Upper lobe of left lung (tissue), 6 donors: ENCODE measurements at regions not wholly inside any gene's neighbourhood (a gene's known extent, or its start where the extent isn't known, plus 50 kb on each side); places are given as distances from the start of the nearest gene placed in this dataset.

ENCODE experiments used
- ATAC-seq, 2 donors: fragments of 200-7000 bp; cut with Tn5 transposase; one replicate each; pipeline ENCODE4 v1.9.1; 2022; ENCODE audit warnings: mild to moderate bottlenecking in 2 of 2, moderate library complexity in 2 of 2; ENCODE audit not compliant: low FRiP score in 2 of 2
- DNase-seq, 2 donors: peaks; one replicate each; pipeline ENCODE4 v3.0.0-alpha.2; 2019 to 2020
- H3K27ac ChIP-seq, 4 donors: fragments of 200-600 bp; sonication (generic); one replicate each; pipeline ENCODE4 v1.5.1; 2016 to 2019
- H3K27me3 ChIP-seq, 4 donors: fragments of 200-600 bp; sonication (generic); one replicate each; pipeline ENCODE4 v1.5.1; 2017 to 2019
- H3K36me3 ChIP-seq, 4 donors: fragments of 200-600 bp; sonication (generic); one replicate each; pipeline ENCODE4 v1.5.1; 2016 to 2019
- H3K4me1 ChIP-seq, 4 donors: fragments of 200-600 bp; sonication (generic); one replicate each; pipeline ENCODE4 v1.5.1; 2018 to 2019
- H3K4me3 ChIP-seq, 4 donors: fragments of 200-600 bp; sonication (generic); one replicate each; pipeline ENCODE4 v1.5.1; 2017 to 2019; ENCODE audit warnings: mild to moderate bottlenecking in 2 of 4, moderate library complexity in 1 of 4
- H3K9me3 ChIP-seq, 4 donors: fragments of 200-600 bp; sonication (generic); one replicate each; pipeline ENCODE4 v1.5.1; 2018 to 2019
- EP300 ChIP-seq, 4 donors: sonication (generic); formaldehyde crosslinking; IDR thresholded peaks; one replicate each; pipeline ENCODE4 v1.5.1; 2017; ENCODE audit warnings: antibody characterized with exemption in 4 of 4, control low read depth in 2 of 4
- POLR2A ChIP-seq, 4 donors: fragments of 450-650 bp; IDR thresholded peaks; one replicate each; pipeline ENCODE4 v1.5.1; 2016 to 2017; ENCODE audit warnings: antibody characterized with exemption in 4 of 4, mild to moderate bottlenecking in 2 of 4
- POLR2AphosphoS5 ChIP-seq, 2 donors: sonication (generic); formaldehyde crosslinking; IDR thresholded peaks; one replicate each; pipeline ENCODE4 v1.5.1; 2017; ENCODE audit warnings: antibody characterized with exemption in 2 of 2
- WGBS, 2 donors: methylation state at CpG; one replicate each; pipeline ENCODE4 v1.1.5; 2017 to 2018; 5-methylcytosine and 5-hydroxymethylcytosine counted together
- TF ChIP-seq, protein P1 (sequence below), 6 experiments: fragments of 450-650 bp in 4 of 6; fragments of 200-600 bp in 2 of 6; sonication (generic) in 2 of 6; IDR thresholded peaks; one replicate each; pipeline ENCODE4 v1.5.1; 2016 to 2019; ENCODE audit warnings: antibody characterized with exemption in 6 of 6
- donor health status: DM: no; HTN: no; CAD: no; lungs with moderate emphysema.
- donor health status: DM: no; HTN: yes; CAD: no; lungs with severe emphysema.

DNA sequence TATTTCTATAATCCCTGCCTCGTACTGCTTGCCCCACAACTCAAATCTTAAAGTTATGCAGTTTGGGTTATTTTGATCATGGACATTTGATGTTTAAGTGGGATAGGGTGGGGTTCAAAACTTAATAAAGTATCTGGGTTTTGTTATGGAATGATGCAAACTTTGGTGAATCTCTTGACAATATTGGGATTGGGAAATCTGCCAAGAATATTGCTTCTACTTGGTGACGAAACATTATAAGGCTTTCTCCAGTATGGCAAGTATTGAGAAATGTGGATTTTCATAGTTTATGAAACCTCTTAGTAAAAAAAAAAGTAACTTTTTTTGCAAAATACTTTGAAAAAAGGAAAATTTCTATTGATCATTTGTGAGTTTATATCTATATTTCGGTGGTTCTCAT, 130.8 kb upstream of the SFRP2 start:
- Histone ChIP-seq H3K4me1 (no peaks in the 10 kb centered on the region), H3K27me3 (no peaks in the 10 kb centered on the region), H3K9me3 (no peaks in the 10 kb centered on the region), H3K27ac (no peak overlapping the region), H3K4me3 (no peak overlapping the region), H3K36me3 (no peaks in the 10 kb centered on the region)
- WGBS, 2 donors = 77 to 86% methylated on average over 3 of the region's 3 CpGs
- DNase-seq = no peak
- TF ChIP-seq POLR2A (IDR thresholded peaks at IDR 0.05) (no peak), EP300 (IDR thresholded peaks at IDR 0.05) (no peak)
- peak in 1 of 2 donors; percentile 49 for ATAC-seq

DNA sequence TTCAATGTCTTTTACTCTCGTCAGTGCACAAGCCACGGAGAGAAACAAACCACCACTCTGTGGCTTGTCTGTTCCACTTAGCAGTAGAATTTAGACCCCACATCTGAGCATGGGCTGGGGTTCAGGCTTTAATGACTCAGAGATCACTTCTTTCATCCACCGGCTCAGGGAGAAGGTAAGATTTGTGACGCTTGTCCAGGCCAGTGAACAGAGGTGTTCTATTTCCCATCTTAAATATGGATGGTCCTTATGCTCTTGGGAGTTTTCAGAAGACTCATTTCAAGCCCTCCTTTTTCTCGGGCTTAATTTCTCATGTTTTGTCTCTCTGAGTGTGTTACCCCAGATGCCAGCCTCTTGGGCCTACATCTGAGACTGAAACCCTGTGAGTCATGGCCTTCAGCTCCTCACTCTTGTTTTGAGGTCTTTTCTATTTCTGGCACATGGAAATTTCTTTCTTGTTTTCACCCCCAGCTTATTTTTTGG, 127.4 kb upstream of the SFRP2 start:
- no peak for TF ChIP-seq POLR2A (IDR thresholded peaks at IDR 0.05)
- TF ChIP-seq, protein P1, sequence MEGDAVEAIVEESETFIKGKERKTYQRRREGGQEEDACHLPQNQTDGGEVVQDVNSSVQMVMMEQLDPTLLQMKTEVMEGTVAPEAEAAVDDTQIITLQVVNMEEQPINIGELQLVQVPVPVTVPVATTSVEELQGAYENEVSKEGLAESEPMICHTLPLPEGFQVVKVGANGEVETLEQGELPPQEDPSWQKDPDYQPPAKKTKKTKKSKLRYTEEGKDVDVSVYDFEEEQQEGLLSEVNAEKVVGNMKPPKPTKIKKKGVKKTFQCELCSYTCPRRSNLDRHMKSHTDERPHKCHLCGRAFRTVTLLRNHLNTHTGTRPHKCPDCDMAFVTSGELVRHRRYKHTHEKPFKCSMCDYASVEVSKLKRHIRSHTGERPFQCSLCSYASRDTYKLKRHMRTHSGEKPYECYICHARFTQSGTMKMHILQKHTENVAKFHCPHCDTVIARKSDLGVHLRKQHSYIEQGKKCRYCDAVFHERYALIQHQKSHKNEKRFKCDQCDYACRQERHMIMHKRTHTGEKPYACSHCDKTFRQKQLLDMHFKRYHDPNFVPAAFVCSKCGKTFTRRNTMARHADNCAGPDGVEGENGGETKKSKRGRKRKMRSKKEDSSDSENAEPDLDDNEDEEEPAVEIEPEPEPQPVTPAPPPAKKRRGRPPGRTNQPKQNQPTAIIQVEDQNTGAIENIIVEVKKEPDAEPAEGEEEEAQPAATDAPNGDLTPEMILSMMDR (IDR thresholded peaks at IDR 0.05) = no peak
- TF ChIP-seq EP300 (IDR thresholded peaks at IDR 0.05) = no peak
- no peak for TF ChIP-seq POLR2AphosphoS5 (IDR thresholded peaks at IDR 0.05)
- Histone ChIP-seq H3K27ac (no peak overlapping the region), H3K4me1 (no peaks in the 10 kb centered on the region), H3K9me3 (no peaks in the 10 kb centered on the region), H3K4me3 (no peak overlapping the region), H3K36me3 (no peaks in the 10 kb centered on the region), H3K27me3 (no peaks in the 10 kb centered on the region)
- WGBS, 2 donors = 80 to 90% methylated on average over 5 of the region's 5 CpGs
- DNase-seq (no peak), ATAC-seq (no peak)

DNA sequence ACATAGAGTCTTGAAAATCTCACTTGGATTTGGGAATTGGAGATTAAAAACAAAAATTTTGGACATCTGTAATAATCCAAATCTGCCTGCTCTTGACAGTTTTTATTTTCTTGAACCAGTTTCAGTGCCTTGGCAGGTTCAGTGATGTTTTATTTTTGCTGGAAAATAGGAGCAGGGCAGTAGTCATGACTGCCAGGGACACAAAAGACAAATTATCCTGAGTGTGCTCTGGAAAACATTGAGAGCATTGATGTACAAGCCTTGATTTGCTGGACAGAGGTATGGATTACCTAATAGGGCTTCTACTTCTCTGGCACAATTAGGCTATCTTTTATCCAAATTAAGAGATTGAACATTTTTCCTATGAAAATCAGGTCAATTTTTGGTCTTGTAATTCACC, 123.4 kb upstream of the SFRP2 start:
- ATAC-seq = no peak
- H3K36me3 ChIP-seq = no peaks in the 10 kb centered on the region
- no peaks in the 10 kb centered on the region for H3K9me3 ChIP-seq
- H3K27ac ChIP-seq = no peak overlapping the region
- no peak overlapping the region for H3K4me3 ChIP-seq
- no peak for DNase-seq
- no peaks in the 10 kb centered on the region for H3K4me1 ChIP-seq
- H3K27me3 ChIP-seq = no peaks in the 10 kb centered on the region
- TF ChIP-seq EP300 (IDR thresholded peaks at IDR 0.05) = no peak
- TF ChIP-seq, protein P1 (IDR thresholded peaks at IDR 0.05) = no peak
- no peak for TF ChIP-seq POLR2AphosphoS5 (IDR thresholded peaks at IDR 0.05)
- no peak for TF ChIP-seq POLR2A (IDR thresholded peaks at IDR 0.05)

DNA sequence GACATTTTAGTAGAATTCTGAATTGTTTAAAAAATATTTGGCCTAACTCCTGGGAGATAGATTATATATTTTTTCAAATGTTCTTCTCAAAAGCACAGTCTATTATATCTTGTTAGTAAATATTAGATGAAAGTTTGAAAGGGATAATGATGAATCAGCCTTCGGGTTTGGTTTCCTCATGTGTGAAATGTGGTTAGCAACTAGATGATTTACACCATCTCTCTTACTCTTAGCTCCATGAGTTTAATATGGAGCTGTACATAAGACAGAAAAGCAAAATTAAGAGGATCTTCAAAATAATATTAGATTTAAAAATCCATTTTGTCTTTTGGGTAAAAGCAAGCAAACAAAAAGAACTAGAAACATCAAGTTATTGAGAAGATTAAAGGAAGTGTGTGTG, 120.8 kb upstream of the SFRP2 start:
- no peaks in the 10 kb centered on the region for H3K36me3 ChIP-seq
- WGBS, 2 donors = 42 to 54% methylated on average over 1 of the region's 1 CpG
- no peaks in the 10 kb centered on the region for H3K4me1 ChIP-seq
- no peak overlapping the region for H3K4me3 ChIP-seq
- no peak overlapping the region for H3K27ac ChIP-seq
- ATAC-seq (no peak), DNase-seq (no peak)
- no peaks in the 10 kb centered on the region for H3K27me3 ChIP-seq
- H3K9me3 ChIP-seq = no peaks in the 10 kb centered on the region
- TF ChIP-seq POLR2AphosphoS5 (IDR thresholded peaks at IDR 0.05) (no peak), POLR2A (IDR thresholded peaks at IDR 0.05) (no peak), EP300 (IDR thresholded peaks at IDR 0.05) (no peak)
- TF ChIP-seq, protein P1 (IDR thresholded peaks at IDR 0.05) = no peak

DNA sequence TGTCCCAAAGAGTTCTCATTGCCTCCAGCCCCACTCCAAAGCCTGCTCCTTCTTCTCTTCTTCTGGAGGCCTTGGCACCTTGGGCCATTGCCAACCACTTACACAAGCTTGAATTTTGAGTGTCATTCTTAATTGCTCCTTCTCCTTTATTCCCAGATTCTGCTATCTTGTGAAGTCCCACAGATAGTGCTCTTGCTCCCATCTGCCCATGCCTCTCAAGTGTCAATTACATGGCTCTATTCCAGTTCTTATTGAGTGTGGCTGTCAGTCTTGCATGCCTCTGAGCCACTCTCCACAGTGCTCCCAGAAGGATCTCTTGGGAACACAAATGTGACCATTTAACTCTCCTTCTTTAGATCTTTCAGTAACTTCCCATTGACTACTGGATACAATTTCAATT, 117.3 kb upstream of the SFRP2 start:
- H3K27me3 ChIP-seq = no peaks in the 10 kb centered on the region
- no peak overlapping the region for H3K27ac ChIP-seq
- no peak overlapping the region for H3K4me3 ChIP-seq
- TF ChIP-seq POLR2AphosphoS5 (IDR thresholded peaks at IDR 0.05) (no peak), EP300 (IDR thresholded peaks at IDR 0.05) (no peak), POLR2A (IDR thresholded peaks at IDR 0.05) (no peak)
- TF ChIP-seq, protein P1 (IDR thresholded peaks at IDR 0.05) = no peak
- no peak for ATAC-seq
- no peak for DNase-seq
- H3K36me3 ChIP-seq = no peaks in the 10 kb centered on the region
- no peaks in the 10 kb centered on the region for H3K4me1 ChIP-seq
- H3K9me3 ChIP-seq = no peaks in the 10 kb centered on the region
